ENCODE measurements at regions not wholly inside any gene's neighbourhood (a gene's known extent, or its start where the extent isn't known, plus 50 kb on each side); places are given as distances from the start of the nearest gene placed in this dataset.

DNA sequence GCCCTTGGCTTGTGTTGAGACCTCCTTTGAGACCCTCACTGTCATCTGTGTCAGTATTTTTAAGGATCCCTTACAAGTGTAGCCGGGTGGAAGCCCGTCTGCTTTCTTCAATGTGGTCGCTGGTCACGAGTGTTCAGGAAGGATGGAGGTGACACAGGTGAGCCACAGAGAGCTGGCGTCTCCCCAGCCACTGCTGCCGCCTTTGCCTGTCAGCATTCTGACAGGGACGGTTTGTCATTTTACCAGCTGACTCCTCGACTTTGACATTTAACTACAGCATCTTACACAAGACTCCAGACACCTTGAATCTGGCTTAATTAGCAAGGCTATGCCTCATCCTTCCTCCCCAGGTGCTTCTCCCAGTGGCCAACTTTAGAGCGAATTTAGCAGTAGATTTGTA is 56.3 kb upstream of the MPHOSPH6 start:
- intact Hi-C loops (cut with micrococcal nuclease): no loop called here
- no peaks in the 10 kb centered on the region for H3K36me3 Mint-ChIP-seq (ENCODE audit: low read depth)
- POLR2A ChIA-PET: no interaction called here
- no peak for DNase-seq
- TF ChIP-seq, protein P1, sequence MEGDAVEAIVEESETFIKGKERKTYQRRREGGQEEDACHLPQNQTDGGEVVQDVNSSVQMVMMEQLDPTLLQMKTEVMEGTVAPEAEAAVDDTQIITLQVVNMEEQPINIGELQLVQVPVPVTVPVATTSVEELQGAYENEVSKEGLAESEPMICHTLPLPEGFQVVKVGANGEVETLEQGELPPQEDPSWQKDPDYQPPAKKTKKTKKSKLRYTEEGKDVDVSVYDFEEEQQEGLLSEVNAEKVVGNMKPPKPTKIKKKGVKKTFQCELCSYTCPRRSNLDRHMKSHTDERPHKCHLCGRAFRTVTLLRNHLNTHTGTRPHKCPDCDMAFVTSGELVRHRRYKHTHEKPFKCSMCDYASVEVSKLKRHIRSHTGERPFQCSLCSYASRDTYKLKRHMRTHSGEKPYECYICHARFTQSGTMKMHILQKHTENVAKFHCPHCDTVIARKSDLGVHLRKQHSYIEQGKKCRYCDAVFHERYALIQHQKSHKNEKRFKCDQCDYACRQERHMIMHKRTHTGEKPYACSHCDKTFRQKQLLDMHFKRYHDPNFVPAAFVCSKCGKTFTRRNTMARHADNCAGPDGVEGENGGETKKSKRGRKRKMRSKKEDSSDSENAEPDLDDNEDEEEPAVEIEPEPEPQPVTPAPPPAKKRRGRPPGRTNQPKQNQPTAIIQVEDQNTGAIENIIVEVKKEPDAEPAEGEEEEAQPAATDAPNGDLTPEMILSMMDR (IDR thresholded peaks at IDR 0.05): no peak
- peaks cover 18% of the 10 kb centered on the region for H3K27me3 Mint-ChIP-seq
- CTCF ChIA-PET: no interaction called here
- H3K4me3 Mint-ChIP-seq: no peak overlapping the region
- ATAC-seq (ENCODE audit: low read depth): no peak
- H3K4me1 Mint-ChIP-seq: no peaks in the 10 kb centered on the region
- H3K9me3 Mint-ChIP-seq: no peaks in the 10 kb centered on the region
- no peak overlapping the region for H3K27ac Mint-ChIP-seq

DNA sequence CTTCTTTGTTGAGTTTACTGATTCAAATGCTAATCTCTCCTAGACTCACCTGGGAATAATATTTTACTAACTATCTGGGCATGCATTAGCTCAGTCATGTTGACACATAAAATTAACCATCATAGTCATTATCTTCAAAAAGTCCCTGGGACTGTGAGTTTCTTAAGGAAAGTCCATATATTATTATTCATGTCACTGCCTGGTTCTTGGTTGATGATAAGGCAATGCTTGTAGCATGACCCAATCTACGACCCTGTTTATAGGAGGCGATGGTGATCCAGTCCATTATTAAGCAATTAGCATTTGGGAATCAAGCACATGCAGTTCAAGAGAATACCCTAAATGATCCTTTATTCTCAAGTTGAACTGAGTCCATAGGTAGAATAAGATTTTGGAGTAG is 54.8 kb upstream of the MPHOSPH6 start:
- DNase-seq (no peak), ATAC-seq (ENCODE audit: low read depth) (no peak)
- H3K9me3 Mint-ChIP-seq: no peaks in the 10 kb centered on the region
- ChIA-PET CTCF (no interaction called here), POLR2A (no interaction called here)
- H3K4me3 Mint-ChIP-seq: no peak overlapping the region
- H3K27ac Mint-ChIP-seq: no peak overlapping the region
- peaks cover 10% of the 10 kb centered on the region for H3K27me3 Mint-ChIP-seq
- no peaks in the 10 kb centered on the region for H3K36me3 Mint-ChIP-seq (ENCODE audit: low read depth)
- no peaks in the 10 kb centered on the region for H3K4me1 Mint-ChIP-seq
- intact Hi-C loops (cut with micrococcal nuclease): no loop called here
- TF ChIP-seq, protein P1 (IDR thresholded peaks at IDR 0.05): no peak

DNA sequence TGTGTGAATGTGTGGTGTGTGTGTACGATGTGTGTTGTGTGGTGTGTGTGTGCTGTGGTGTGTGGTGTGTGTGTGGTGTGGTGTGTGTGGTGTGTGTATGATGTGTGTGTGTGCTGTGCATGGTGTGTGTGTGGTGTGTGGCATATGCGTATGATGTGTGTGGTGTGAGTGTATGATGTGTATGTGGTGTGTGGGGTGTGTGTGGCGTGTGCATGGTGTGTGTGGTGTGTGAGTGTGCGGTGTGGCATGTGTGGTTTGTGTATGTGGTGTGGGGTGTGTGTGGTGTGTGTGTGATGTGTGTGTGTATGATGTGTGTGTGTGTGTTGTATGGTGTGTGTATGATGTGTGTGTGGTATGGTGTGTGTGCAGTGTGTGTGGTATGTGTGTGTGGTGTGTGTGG is 50.5 kb upstream of the MPHOSPH6 start:
- POLR2A ChIA-PET: no interaction called here
- CTCF ChIA-PET: no interaction called here
- ATAC-seq (ENCODE audit: low read depth) (no peak), DNase-seq (no peak)
- no peaks in the 10 kb centered on the region for H3K4me1 Mint-ChIP-seq
- H3K27ac Mint-ChIP-seq: no peak overlapping the region
- peaks cover 3% of the 10 kb centered on the region for H3K27me3 Mint-ChIP-seq
- H3K36me3 Mint-ChIP-seq (ENCODE audit: low read depth): no peaks in the 10 kb centered on the region
- H3K4me3 Mint-ChIP-seq: no peak overlapping the region
- intact Hi-C loops (cut with micrococcal nuclease): no loop called here
- TF ChIP-seq, protein P1 (IDR thresholded peaks at IDR 0.05): no peak
- no peaks in the 10 kb centered on the region for H3K9me3 Mint-ChIP-seq
